DND-41 (cell line): ENCODE measurements at regions not wholly inside any gene's neighbourhood (a gene's known extent, or its start where the extent isn't known, plus 50 kb on each side); places are given as distances from the start of the nearest gene placed in this dataset.

Experiments
- CTCF ChIP-seq: IDR thresholded peaks from 2 replicates; pipeline ENCODE4 v1.5.1; 2012; ENCODE audit warnings: borderline replicate concordance, low read length, moderate library complexity, mild to moderate bottlenecking; ENCODE audit not compliant: poor library complexity, severe bottlenecking; ENCODE audit errors: extremely low read depth
- EZH2 ChIP-seq: IDR thresholded peaks from 3 replicates; pipeline ENCODE4 v1.6.1; 2012; ENCODE audit warnings: borderline replicate concordance, low read depth, mild to moderate bottlenecking, moderate library complexity, low read length, inconsistent platforms; ENCODE audit not compliant: severe bottlenecking

GRCh38 chr6:56786256-56786655 is 143.6 kb upstream of the DST start:
- TF ChIP-seq CTCF (no peak), EZH2 (no peak)
